HFFc6 (cell line): ENCODE measurements at regions not wholly inside any gene's neighbourhood (a gene's known extent, or its start where the extent isn't known, plus 50 kb on each side); places are given as distances from the start of the nearest gene placed in this dataset.

Source experiments
- DNase-seq: peaks from one replicate; pipeline ENCODE4 v3.0.0-alpha.2; 2018
- H3K27ac Mint-ChIP-seq: 2 replicates; pipeline ENCODE4 v1.8.0; 2020; ENCODE audit warnings: mild to moderate bottlenecking, mixed read lengths
- H3K27me3 Mint-ChIP-seq: 2 replicates; pipeline ENCODE4 v1.8.0; 2021; ENCODE audit warnings: mild to moderate bottlenecking, moderate library complexity, mixed read lengths; ENCODE audit not compliant: insufficient read depth
- H3K36me3 Mint-ChIP-seq: 2 replicates; pipeline ENCODE4 v1.8.0; 2021; ENCODE audit warnings: low read depth, mixed read lengths
- H3K4me1 Mint-ChIP-seq: 2 replicates; pipeline ENCODE4 v1.8.0; 2020; ENCODE audit warnings: low read depth, mixed read lengths
- H3K4me3 Mint-ChIP-seq: 2 replicates; pipeline ENCODE4 v1.8.0; 2020; ENCODE audit warnings: mild to moderate bottlenecking, moderate library complexity, mixed read lengths
- H3K9me3 Mint-ChIP-seq: 2 replicates; pipeline ENCODE4 v1.8.0; 2020; ENCODE audit warnings: mild to moderate bottlenecking, mixed read lengths
- CTCF ChIP-seq: fragments of 200-600 bp; sonication (generic); IDR thresholded peaks from 2 replicates; pipeline ENCODE4 v1.5.0; 2021; ENCODE audit warnings: antibody characterized with exemption, mild to moderate bottlenecking

- Mint-ChIP-seq H3K4me3 (no peak overlapping the region), H3K36me3 (peaks cover 5% of the 10 kb centered on the region; the same call in 1 of the 2 replicates), H3K9me3 (peaks cover 5% of the 10 kb centered on the region; the same call in 1 of the 2 replicates), H3K4me1 (peaks cover 15% of the 10 kb centered on the region), H3K27me3 (no peaks in the 10 kb centered on the region), H3K27ac (no peak overlapping the region)
- no peak for TF ChIP-seq CTCF
- DNase-seq = no peak
Observed at GRCh38 chr12:60093428-60093827, 497.6 kb downstream of the SLC16A7 start.

GRCh38 chr12:60094436-60094835, 498.6 kb downstream of the SLC16A7 start:
- no peak for DNase-seq
- H3K4me3 Mint-ChIP-seq = no peak overlapping the region
- TF ChIP-seq CTCF = no peak
- H3K9me3 Mint-ChIP-seq = peaks cover 10% of the 10 kb centered on the region
- no peak overlapping the region for H3K27ac Mint-ChIP-seq
- peaks cover 16% of the 10 kb centered on the region for H3K4me1 Mint-ChIP-seq
- H3K36me3 Mint-ChIP-seq = peaks cover 11% of the 10 kb centered on the region
- no peaks in the 10 kb centered on the region for H3K27me3 Mint-ChIP-seq

GRCh38 chr12:60096727-60097126, 500.9 kb downstream of the SLC16A7 start:
- no peak overlapping the region for H3K4me3 Mint-ChIP-seq
- TF ChIP-seq CTCF = no peak
- H3K9me3 Mint-ChIP-seq = peaks cover 17% of the 10 kb centered on the region
- no peaks in the 10 kb centered on the region for H3K27me3 Mint-ChIP-seq
- no peak for DNase-seq
- no peak overlapping the region for H3K27ac Mint-ChIP-seq
- H3K4me1 Mint-ChIP-seq = peaks cover 33% of the 10 kb centered on the region
- peaks cover 17% of the 10 kb centered on the region for H3K36me3 Mint-ChIP-seq

- Mint-ChIP-seq H3K4me1 (peaks cover 47% of the 10 kb centered on the region), H3K9me3 (peaks cover 17% of the 10 kb centered on the region), H3K4me3 (0 out of 2 replicates have a peak overlapping the region, but pooled peaks have one; percentile 3), H3K27me3 (no peaks in the 10 kb centered on the region), H3K27ac (peak overlapping the region; percentile 54), H3K36me3 (peaks cover 17% of the 10 kb centered on the region)
- peak; percentile 53 for DNase-seq
- no peak for TF ChIP-seq CTCF
Observed at GRCh38 chr12:60100160-60100559, 504.3 kb downstream of the SLC16A7 start.

- Mint-ChIP-seq H3K36me3 (peaks cover 17% of the 10 kb centered on the region), H3K27ac (peak overlapping the region; percentile 22; the same call in 1 of the 2 replicates), H3K4me3 (no peak overlapping the region), H3K27me3 (no peaks in the 10 kb centered on the region), H3K4me1 (peaks cover 47% of the 10 kb centered on the region), H3K9me3 (peaks cover 17% of the 10 kb centered on the region)
- no peak for DNase-seq
- no peak for TF ChIP-seq CTCF
Observed at GRCh38 chr12:60100852-60101251, 505.0 kb downstream of the SLC16A7 start.

GRCh38 chr12:60101715-60102114, 505.9 kb downstream of the SLC16A7 start:
- Mint-ChIP-seq H3K27me3 (no peaks in the 10 kb centered on the region), H3K4me3 (peak overlapping the region; percentile 34), H3K4me1 (peaks cover 47% of the 10 kb centered on the region), H3K36me3 (peaks cover 17% of the 10 kb centered on the region), H3K9me3 (peaks cover 17% of the 10 kb centered on the region), H3K27ac (peak overlapping the region; percentile 60)
- DNase-seq = peak; percentile 69
- TF ChIP-seq CTCF = no peak
